ENCODE measurements at regions not wholly inside any gene's neighbourhood (a gene's known extent, or its start where the extent isn't known, plus 50 kb on each side); places are given as distances from the start of the nearest gene placed in this dataset.
"Not testable (repeated sequence)": the region's sequence is repeated elsewhere in the genome, so short reads cannot be mapped to it uniquely, and the experiment has no call there.

DNA sequence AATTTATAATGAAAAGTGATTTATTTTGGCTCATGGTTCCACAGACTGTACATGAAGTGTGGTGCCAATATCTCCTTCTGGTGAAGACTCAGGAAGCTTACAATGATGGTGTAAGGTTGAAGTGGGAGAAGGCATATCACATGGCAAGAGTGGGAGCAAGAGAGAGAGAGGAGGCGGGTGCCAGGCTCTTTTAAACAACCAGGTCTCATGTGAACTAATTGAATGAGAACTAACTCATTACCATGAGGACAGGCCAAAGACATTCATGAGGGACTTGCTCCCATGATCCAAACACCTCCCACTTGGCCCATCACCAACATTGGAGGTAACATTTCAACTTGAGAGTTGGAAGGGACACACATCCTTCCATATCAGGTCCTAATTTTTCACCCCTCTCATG is 155.2 kb downstream of the SLC38A4 start:
- no peak for DNase-seq (ENCODE audit: low read depth, low spot score)

GRCh38 chr12:46669720-46670119 is 156.1 kb downstream of the SLC38A4 start:
- no peak for DNase-seq (ENCODE audit: low read depth, low spot score)

DNA sequence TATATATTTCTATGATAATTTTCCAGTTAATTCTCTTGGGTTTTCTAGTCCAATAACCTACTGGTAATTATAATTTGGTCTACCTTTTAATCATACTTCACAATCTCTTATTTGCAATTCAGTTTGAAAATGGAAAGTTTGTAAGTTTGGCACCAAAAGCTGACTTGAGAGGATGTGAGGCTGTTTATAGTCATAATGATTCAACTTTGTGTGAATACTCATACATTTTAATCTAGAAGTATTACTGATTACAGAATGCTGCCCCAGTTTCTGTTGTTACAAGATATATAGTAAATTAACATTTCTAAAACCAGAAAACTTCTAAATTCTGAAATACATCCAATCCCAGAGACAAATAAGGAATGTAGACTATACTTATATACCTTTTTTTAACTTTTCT is 158.2 kb downstream of the SLC38A4 start:
- DNase-seq (ENCODE audit: low read depth, low spot score), result no peak

GRCh38 chr12:46664761-46665287 is 161.0 kb downstream of the SLC38A4 start:
- DNase-seq (ENCODE audit: low read depth, low spot score), result peak; percentile 67

- DNase-seq (ENCODE audit: low read depth, low spot score), result no peak
Observed at GRCh38 chr12:46663318-46663717, 162.5 kb downstream of the SLC38A4 start.

DNA sequence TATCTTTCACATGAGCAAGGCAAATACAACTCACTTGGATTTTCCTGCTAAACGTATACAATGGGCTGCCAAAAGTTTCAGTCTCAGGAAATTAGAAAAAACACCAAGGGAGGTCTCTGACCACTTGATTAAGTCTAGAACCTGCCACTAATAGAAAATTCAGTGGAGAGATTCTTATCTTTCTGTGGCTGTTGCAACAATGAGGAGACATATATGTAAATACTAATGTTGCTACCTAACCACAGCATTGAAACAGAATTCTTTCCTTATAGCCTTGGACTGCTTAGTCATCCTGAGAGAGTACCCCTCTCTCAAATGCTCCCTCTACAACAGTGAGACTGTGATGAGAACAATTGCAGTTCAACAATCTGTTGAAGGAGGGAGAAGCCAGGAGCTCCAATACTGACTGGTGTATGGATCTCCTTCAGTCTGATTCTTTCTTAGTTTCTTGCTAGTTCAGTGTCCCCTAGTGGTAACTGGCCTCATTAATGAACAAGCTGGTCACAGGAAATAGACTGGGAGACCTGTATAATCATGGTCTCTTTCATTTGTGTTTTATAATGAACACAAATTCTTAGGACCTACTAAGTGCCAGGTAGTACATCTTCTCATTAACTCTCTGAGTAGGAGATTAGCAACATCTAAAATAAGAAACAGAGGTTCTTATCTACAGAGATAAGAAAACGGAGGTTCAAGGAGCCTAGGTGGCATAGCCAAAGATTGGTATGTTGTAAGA is 164.5 kb downstream of the SLC38A4 start:
- DNase-seq (ENCODE audit: low read depth, low spot score), result peak; percentile 76

GRCh38 chr12:46660719-46661109 is 165.1 kb downstream of the SLC38A4 start:
- no peak for DNase-seq (ENCODE audit: low read depth, low spot score)

- no peak for DNase-seq (ENCODE audit: low read depth, low spot score)
Observed at GRCh38 chr12:46660276-46660675, 165.5 kb downstream of the SLC38A4 start.

DNA sequence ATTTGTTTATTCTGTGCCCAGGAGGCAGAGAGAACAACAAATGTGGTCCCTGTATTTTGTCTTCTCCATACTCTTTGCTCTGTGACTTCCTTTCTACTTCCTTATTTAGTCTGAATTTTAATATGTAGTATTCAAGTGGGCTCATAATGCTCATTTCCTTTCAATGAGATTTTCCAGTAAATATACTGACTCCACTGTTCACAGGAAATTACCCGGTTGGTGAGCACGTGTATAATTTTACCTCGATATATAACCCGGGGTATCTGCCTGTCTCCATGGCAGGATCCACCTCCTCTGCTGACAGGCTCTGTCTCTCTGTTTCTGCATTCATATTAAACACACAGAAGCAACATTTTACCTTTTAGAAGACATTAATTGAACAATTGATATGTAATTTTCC is 166.0 kb downstream of the SLC38A4 start:
- no peak for DNase-seq (ENCODE audit: low read depth, low spot score)

DNA sequence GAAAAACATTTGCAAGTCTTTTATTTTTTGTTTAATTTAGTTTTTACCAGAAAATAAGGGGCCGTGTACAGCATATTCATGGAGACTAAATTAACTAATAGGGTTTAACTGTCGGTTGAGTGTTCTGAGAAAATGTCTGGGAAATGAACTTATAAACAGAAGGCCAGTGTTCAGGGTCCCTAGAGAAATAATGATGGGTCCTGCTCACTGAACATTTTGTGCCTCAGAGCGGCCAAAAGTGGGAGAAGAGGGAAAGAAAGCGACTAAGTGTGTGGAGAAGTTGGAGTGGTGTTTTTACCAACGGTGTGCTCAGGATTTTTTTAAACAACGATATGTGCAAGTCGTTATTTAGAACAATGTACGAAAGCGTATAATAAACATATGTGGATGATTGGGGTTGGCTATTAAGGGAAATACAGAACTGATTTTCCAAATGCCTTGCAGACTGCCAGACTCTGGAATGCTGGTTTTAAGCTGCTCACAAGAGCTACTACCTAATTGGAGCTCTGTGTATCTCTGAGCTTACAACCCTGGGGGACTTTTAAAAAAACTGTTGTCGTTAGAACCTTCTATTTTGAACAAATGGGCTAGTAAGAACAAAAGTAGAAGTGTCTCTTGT is 166.7 kb downstream of the SLC38A4 start:
- DNase-seq (ENCODE audit: low read depth, low spot score), result no peak

DNA sequence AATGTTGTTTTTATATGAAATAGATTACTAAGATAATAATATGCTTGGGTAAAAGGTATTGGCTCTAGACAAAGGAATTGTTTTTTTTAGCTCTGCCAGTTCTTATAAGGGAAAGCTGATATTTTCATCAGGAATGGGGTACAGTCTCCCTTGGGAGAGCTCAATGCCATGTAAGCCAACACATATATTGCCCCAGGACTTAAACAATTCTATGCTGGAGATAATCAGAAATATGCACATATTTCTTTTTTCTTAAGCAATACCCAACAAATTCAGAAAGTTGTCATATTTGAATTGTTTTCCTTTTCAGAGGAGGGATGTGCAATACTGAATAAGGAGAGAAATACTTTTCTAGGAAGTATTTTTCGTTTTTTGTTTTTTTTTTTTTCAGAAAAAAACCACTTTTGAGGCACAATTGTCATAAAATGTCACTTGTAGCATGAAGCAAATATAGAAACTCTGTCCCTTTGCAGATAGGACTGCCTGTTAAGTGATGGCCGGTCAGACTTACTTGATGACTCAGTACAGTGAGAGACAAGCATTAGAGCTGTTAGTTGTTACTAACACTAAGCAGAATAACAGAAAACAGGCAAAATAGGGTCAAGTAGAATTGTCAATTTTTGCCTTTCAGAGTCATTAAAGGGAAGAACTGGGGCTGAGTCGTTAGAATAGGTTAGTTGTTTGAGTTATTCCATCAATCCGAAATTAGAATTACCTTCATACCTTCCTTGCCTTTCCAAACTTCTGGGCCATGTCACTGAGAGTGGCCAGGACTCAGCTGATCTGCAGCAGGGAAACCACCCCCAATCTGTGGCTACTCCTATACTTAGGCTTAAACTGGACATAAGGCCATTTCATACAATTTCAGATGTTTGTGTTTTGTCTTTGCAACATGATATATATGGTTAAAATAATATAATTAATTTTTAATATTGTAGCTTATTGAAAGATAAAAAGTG is 168.1 kb downstream of the SLC38A4 start:
- no peak for DNase-seq (ENCODE audit: low read depth, low spot score)

DNA sequence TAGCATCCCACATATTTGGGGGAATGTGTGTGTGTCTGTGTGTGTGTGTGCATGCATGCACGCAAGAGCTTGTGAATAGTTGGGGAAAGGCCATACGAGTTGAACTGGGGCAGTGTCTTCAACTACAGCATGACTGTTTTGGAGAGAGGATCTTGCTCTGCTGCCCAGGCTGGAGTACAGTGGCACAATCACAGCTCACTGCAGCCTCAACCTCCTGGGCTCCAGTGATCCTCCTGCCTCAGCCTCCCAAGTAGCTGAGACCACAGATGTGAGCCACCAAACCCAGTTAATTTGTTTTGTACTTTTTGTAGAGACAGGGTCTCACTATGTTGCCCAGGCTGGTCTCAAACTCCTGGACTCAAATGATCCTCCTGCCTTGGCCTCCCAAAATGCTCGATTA is 169.8 kb downstream of the SLC38A4 start:
- not testable (repeated sequence) for DNase-seq (ENCODE audit: low read depth, low spot score)

DNA sequence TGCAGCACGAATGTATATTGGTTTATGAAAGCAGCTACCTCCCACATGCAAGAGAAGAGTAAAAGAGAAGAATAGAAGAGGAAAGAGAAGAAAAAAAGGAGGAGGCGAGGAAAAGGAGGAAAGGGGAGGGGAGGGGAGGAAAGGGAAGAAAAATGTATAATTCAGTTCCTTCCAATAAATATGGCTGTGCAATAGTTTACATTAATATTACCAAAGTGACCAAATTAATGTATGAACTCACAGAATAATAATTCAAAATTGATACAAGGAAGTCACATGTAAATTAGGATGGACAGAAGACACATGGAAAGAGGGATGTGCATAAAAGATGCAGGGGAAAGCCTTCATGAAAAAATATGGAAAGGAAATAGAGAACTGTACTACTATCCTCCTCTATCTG is 172.5 kb downstream of the SLC38A4 start:
- DNase-seq (ENCODE audit: low read depth, low spot score), result no peak

DNA sequence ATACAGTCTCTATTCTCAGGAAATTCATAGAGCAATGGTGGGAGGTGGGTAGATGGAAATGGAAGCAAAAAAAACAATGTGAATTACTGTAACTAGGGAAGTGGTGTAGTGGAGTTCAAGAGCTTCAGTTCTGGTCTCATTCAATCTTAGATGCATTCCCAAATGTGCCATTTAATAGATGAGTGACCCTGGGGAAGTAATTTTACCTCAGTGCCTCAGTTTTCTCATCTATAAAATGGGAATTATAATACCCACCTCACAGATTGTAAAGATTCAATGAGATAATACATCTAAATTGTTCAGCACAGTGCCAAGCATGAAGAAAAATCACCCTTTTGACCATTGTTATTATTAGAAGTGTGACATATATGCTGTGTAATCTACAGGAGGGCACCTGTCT is 173.1 kb downstream of the SLC38A4 start:
- DNase-seq (ENCODE audit: low read depth, low spot score), result no peak

- DNase-seq (ENCODE audit: low read depth, low spot score), result no peak
Observed at GRCh38 chr12:46650688-46651087, 175.1 kb downstream of the SLC38A4 start.

DNA sequence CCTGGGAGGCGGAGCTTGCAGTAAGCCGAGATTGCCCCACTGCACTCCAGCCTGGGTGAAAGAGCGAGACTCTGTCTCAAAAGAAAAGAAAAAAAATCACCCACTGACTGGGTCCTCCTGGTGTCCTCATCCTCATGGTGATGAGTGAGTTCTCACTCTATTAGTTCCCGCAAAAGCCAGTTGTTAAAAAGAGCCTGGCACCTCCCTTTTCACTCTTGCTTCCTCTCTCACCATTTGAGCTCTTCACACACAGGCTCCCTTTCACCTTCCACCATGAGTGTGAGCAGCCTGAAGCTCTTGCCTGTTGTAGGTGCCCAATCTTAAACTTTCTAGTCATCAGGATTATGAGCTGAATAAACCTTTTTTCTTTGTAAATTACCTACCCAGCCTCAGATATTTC is 176.4 kb downstream of the SLC38A4 start:
- DNase-seq (ENCODE audit: low read depth, low spot score), result no peak

GRCh38 chr12:46647034-46647433 is 178.8 kb downstream of the SLC38A4 start:
- no peak for DNase-seq (ENCODE audit: low read depth, low spot score)

DNA sequence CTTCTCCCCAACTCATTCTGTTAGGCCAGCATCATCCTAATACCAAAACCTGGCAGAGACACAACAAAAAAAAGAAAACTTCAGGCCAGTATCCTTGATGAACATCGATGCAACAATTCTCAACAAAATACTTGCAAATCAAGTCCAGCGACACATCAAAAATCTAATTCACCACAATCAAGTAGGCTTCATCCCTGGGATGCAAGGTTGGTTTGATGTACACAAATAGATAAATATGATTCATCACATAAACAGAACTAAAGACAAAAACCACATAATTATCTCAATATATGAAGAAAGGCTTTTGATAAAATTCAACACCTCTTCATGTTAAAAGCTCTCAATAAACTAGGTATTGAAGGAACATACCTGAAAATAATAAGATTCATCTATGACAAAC is 184.1 kb downstream of the SLC38A4 start:
- DNase-seq (ENCODE audit: low read depth, low spot score), result not testable (repeated sequence)

DNA sequence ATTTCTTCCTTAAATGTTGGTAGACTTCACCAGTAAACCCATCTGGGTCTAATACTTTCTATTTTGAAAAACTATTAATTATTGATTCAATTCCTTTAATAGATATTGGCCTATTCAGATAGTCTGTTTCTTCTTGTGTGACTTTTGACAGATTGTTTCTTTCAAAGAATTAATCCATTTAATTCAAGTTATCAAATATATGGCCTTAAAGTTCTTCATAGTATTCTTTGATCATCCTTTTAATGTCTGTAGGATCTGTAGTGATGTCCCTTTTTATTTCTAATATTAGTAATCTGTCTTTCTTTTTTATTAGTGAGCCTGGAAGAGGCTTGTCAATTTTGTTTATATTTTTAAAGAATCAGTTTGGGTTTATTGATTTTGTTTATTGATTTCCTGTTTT is 190.0 kb downstream of the SLC38A4 start:
- DNase-seq (ENCODE audit: low read depth, low spot score), result no peak

GRCh38 chr12:46629331-46630229 is 196.2 kb downstream of the SLC38A4 start:
- no peak for DNase-seq (ENCODE audit: low read depth, low spot score)

DNA sequence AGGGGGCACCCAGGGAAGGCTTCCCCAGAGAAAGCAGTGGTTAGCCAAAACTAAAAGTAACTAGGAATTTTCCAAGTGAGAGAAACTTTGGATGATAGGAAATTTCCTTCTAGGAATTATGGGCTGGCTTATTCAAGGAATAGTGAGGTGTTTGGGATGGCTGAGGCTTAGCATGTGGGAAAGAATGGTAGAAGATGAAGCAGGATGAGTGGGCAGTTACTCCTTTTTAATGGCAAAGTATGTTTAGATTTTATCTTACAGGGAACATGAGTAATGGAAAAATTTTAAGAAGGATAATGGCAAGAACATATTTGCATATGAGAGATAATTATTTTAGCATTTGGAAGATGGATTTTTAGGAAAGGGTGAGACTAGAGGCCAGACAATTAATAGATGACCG is 197.6 kb downstream of the SLC38A4 start:
- DNase-seq (ENCODE audit: low read depth, low spot score), result no peak

All from smooth muscle cell of the brain vasculature (primary cell).